ENCODE measurements at regions not wholly inside any gene's neighbourhood (a gene's known extent, or its start where the extent isn't known, plus 50 kb on each side); places are given as distances from the start of the nearest gene placed in this dataset.

DNA sequence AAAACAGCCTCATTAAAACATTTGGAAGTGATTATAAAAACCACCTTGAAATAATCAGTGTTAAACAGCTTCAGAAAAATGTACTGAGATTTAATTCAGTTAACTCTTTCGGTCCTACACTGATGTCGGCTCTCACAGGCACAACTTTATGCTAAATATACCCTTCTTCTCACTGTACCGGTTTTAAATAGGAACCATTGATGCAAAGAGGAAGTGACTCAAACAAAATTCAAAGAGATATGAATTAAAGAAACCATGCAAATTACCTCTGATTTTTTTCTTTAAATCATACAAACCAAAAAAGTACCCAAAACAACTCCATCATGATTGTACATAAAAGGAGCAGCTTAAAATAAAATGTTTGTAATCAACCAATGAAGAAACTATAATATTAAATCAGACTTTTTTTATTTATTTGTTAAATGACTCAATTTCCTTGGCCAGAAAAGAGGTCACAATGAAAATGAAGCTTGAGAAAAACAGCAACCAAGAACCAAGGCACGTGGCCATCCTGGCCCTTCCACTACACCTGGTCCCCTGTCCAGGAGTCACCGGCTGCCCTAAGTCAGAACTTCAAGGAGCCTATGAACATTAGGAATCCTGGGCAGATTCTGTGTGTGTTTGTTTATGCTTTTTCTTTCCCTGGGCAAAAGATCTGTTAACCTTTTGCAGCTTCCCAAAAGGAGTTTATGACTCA lies 73.0 kb upstream of the CABCOCO1 start:
- TF ChIP-seq ZNF703 (CRISPR knock-in tag; IDR thresholded peaks at IDR 0.05; ENCODE audit: borderline replicate concordance), result no peak
- TF ChIP-seq ONECUT2 (CRISPR knock-in tag; IDR thresholded peaks at IDR 0.05), result no peak
- no peak for TF ChIP-seq CREM (IDR thresholded peaks at IDR 0.05)
- no peak for TF ChIP-seq CREM (CRISPR knock-in tag; IDR thresholded peaks at IDR 0.05)
- TF ChIP-seq POLR2A (IDR thresholded peaks at IDR 0.05; ENCODE audit: insufficient read depth in 1 of 2, low read depth in 2 of 2, low read length in 2 of 2), result no peak
